ENCODE measurements at regions not wholly inside any gene's neighbourhood (a gene's known extent, or its start where the extent isn't known, plus 50 kb on each side); places are given as distances from the start of the nearest gene placed in this dataset.

DNA sequence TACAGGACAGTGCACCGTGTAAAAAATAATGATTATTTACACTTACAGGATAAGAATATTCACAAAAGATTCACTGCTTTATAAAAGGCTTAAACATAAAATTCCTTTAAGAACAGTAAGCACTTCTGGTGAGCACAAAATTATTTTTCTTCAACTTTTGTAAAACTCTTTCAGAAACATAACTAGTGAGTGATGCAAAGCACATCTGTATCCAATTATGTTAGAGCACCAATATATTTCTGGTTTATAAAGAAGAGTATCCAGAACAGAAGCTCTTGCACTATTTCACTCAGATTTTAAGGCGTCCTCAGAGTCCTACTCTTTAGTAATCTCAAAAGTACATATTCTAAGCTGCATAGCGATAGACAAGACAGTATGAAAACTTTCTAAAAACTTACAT, 276.0 kb downstream of the C4orf33 start:
- no peaks in the 10 kb centered on the region for H3K9me3 ChIP-seq (ENCODE audit: control insufficient read depth in 1 of 2, low read length in 2 of 2)
- no peak overlapping the region for H3K27ac ChIP-seq (ENCODE audit: low read length)
- H3K36me3 ChIP-seq (ENCODE audit: control insufficient read depth in 1 of 2, insufficient read depth in 2 of 2, low read length in 2 of 2), result no peaks in the 10 kb centered on the region
- no peak overlapping the region for H3K4me3 ChIP-seq (ENCODE audit: low read depth in 1 of 2, low read length in 2 of 2)
- peaks cover 0 to 11% of the 10 kb centered on the region in 2 donors for H3K4me1 ChIP-seq (ENCODE audit: control insufficient read depth in 1 of 2, insufficient read depth in 2 of 2, low read length in 2 of 2)
- no peaks in the 10 kb centered on the region for H3K27me3 ChIP-seq (ENCODE audit: low read depth, low read length)

DNA sequence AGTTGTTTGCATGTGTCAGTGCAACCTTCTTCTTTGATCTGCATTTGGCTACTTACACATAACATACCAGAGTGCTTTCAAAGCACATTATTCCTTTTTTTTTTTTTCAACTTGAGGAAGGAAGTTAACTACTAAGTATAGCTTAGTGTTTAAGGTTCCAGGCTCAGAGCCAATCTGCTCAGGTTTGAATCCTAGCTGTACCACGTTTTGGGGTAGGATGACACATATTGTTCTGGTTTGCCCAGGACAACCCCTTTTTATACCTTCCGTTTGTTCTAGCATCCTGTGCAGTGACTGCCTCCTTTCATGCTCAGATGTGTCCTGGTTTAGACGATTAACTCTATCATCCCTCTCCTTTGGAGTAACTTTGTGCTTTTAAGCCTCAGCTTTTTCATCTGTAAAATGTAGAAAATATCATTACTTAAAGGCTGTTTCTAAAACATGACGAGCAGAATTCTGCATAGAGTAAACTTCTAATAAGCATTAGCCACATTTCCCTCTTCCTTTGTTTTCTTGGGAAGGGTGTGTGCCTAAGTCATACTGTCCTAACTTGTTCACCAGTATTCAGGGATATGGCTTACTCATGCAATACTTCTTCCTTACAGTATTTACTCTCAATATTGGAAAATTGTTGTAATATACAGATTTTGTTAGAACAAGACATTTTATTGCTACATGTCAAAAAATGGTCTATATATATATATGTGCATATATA, 281.3 kb downstream of the C4orf33 start:
- Histone ChIP-seq H3K4me1 (ENCODE audit: control insufficient read depth in 1 of 2, insufficient read depth in 2 of 2, low read length in 2 of 2) (no peaks in the 10 kb centered on the region), H3K36me3 (ENCODE audit: control insufficient read depth in 1 of 2, insufficient read depth in 2 of 2, low read length in 2 of 2) (no peaks in the 10 kb centered on the region), H3K27ac (ENCODE audit: low read length) (no peak overlapping the region), H3K4me3 (ENCODE audit: low read depth in 1 of 2, low read length in 2 of 2) (no peak overlapping the region), H3K9me3 (ENCODE audit: control insufficient read depth in 1 of 2, low read length in 2 of 2) (no peaks in the 10 kb centered on the region), H3K27me3 (ENCODE audit: low read depth, low read length) (no peaks in the 10 kb centered on the region)

DNA sequence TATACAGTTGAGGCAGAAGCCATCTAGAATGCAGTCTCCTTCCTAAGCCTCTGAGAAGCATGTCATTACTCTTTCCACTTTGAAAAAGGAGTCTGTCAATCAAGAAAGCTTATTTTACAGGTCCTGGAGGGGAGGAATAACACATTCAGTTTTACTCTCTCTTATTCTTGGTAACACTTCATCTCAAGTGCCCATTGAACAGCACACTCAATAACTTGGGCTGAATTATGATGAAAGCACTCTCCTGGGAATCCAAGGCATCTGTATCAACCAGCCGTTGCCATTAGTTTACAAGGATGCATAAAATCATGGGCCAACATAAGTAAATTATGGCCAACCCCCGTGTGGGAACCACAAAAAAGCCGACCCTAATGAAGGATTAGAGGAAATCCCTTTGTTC, 282.4 kb downstream of the C4orf33 start:
- Histone ChIP-seq H3K27me3 (ENCODE audit: low read depth, low read length) (no peaks in the 10 kb centered on the region), H3K4me3 (ENCODE audit: low read depth in 1 of 2, low read length in 2 of 2) (no peak overlapping the region), H3K4me1 (ENCODE audit: control insufficient read depth in 1 of 2, insufficient read depth in 2 of 2, low read length in 2 of 2) (no peaks in the 10 kb centered on the region), H3K9me3 (ENCODE audit: control insufficient read depth in 1 of 2, low read length in 2 of 2) (no peaks in the 10 kb centered on the region), H3K36me3 (ENCODE audit: control insufficient read depth in 1 of 2, insufficient read depth in 2 of 2, low read length in 2 of 2) (no peaks in the 10 kb centered on the region), H3K27ac (ENCODE audit: low read length) (no peak overlapping the region)

DNA sequence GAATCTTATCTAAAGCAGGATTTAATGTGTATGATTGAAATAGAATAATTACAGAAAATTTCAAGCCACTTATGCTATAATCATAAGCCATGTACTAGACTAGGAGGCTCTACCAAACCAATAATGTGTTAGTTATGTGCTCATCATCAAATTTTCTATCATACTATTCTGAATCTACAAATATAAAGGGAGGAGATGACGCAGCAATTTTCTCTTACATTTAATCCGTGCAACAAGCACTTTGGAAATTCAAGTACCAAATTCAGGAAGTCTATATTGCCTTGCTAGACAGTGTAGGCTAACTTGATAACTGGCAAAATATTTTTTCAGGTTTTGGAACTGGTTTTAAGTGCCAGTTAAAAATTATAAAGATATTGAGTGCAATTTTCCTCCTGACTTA, 283.5 kb downstream of the C4orf33 start:
- Histone ChIP-seq H3K36me3 (ENCODE audit: control insufficient read depth in 1 of 2, insufficient read depth in 2 of 2, low read length in 2 of 2) (no peaks in the 10 kb centered on the region), H3K27me3 (ENCODE audit: low read depth, low read length) (no peaks in the 10 kb centered on the region), H3K4me3 (ENCODE audit: low read depth in 1 of 2, low read length in 2 of 2) (no peak overlapping the region), H3K9me3 (ENCODE audit: control insufficient read depth in 1 of 2, low read length in 2 of 2) (no peaks in the 10 kb centered on the region), H3K27ac (ENCODE audit: low read length) (no peak overlapping the region), H3K4me1 (ENCODE audit: control insufficient read depth in 1 of 2, insufficient read depth in 2 of 2, low read length in 2 of 2) (no peaks in the 10 kb centered on the region)

DNA sequence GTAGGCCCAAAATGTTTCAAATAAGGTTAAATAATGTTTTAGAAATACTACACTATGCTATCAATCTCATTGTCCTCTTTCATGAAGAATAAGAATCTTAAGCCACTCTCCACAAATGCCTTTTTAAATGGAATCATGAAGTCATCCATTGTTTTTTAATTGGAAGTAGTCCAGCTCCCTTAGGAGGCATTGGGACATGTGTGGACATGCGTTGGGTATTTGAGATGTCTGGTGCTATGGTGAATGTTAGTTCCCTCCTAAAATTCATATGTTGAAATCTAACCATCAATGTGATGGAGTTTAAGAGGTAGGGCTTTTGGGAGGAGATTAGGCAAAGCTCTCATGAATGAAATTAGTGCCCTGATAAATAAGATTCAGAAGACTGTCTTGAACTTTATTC, 289.0 kb downstream of the C4orf33 start:
- H3K4me1 ChIP-seq (ENCODE audit: control insufficient read depth in 1 of 2, insufficient read depth in 2 of 2, low read length in 2 of 2), result no peaks in the 10 kb centered on the region
- H3K36me3 ChIP-seq (ENCODE audit: control insufficient read depth in 1 of 2, insufficient read depth in 2 of 2, low read length in 2 of 2), result no peaks in the 10 kb centered on the region
- no peak overlapping the region for H3K4me3 ChIP-seq (ENCODE audit: low read depth in 1 of 2, low read length in 2 of 2)
- H3K27me3 ChIP-seq (ENCODE audit: low read depth, low read length), result no peaks in the 10 kb centered on the region
- no peak overlapping the region for H3K27ac ChIP-seq (ENCODE audit: low read length)
- no peaks in the 10 kb centered on the region for H3K9me3 ChIP-seq (ENCODE audit: control insufficient read depth in 1 of 2, low read length in 2 of 2)

DNA sequence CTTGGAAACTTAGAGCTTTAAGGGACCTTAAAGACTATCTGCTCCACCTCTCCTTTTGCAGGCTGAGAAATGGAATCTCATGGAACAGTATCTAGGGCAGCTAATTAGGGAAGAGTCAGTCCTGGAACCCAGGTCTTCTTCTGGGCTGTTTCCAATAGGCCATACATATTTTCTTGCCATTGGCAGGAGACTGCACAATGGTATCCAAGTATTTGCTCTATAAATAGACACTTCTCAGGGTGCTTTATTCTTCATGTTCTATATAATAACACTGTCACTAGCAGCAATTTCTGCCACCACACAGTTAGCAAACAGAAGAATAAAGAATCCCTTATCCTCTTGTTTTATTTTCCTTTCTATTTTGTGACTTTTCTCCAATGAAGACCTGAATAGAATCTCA, 291.7 kb downstream of the C4orf33 start:
- H3K27ac ChIP-seq (ENCODE audit: low read length), result no peak overlapping the region
- no peaks in the 10 kb centered on the region for H3K27me3 ChIP-seq (ENCODE audit: low read depth, low read length)

DNA sequence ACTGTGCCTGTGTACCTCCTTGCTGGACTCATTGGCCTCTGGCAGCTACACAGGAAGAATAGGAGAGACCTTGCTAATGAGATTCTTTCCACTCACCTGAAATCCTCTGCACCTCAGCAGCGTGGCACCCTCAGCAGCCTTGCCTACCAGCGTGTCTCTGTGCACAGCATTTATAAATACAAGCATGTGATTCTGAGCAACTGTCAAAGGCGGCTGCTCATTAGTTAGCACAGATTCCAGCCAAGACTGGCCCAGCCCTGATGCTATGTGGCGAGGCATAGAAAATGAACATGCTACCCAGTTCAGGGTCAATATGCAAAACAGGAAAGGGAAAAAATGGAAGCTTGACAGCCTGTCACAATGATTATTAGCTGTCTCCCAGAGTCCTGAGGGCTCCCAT, 298.0 kb downstream of the C4orf33 start:
- H3K27ac ChIP-seq (ENCODE audit: low read length), result no peak overlapping the region
- no peak overlapping the region for H3K4me3 ChIP-seq (ENCODE audit: low read depth in 1 of 2, low read length in 2 of 2)
- no peaks in the 10 kb centered on the region for H3K9me3 ChIP-seq (ENCODE audit: control insufficient read depth in 1 of 2, low read length in 2 of 2)

More for the DNA sequence above, 291.7 kb downstream of the C4orf33 start:
- no peaks in the 10 kb centered on the region for H3K9me3 ChIP-seq (ENCODE audit: control insufficient read depth in 1 of 2, low read length in 2 of 2)
- H3K4me1 ChIP-seq (ENCODE audit: control insufficient read depth in 1 of 2, insufficient read depth in 2 of 2, low read length in 2 of 2), result no peaks in the 10 kb centered on the region
- no peak overlapping the region for H3K4me3 ChIP-seq (ENCODE audit: low read depth in 1 of 2, low read length in 2 of 2)
- no peaks in the 10 kb centered on the region for H3K36me3 ChIP-seq (ENCODE audit: control insufficient read depth in 1 of 2, insufficient read depth in 2 of 2, low read length in 2 of 2)

DNA sequence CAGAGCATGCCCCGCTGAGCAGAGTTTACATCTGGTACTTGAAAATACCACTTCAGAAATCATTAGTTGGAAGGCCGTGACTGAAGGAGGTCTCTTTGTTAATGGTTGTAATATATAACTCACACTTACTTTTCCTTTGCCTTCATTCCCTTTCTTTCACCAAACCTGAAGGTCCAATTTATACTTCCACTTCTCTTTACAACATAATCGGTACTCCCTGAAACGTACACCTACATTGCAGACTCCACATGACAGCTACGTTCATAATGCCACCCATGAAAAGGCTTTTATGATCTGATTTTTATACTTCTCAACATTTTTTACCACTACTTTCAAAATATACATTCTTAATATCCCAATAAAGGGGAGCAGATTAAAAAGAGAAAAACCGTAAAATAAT, 298.7 kb downstream of the C4orf33 start:
- Histone ChIP-seq H3K4me3 (ENCODE audit: low read depth in 1 of 2, low read length in 2 of 2) (no peak overlapping the region), H3K27ac (ENCODE audit: low read length) (no peak overlapping the region), H3K4me1 (ENCODE audit: control insufficient read depth in 1 of 2, insufficient read depth in 2 of 2, low read length in 2 of 2) (no peaks in the 10 kb centered on the region), H3K36me3 (ENCODE audit: control insufficient read depth in 1 of 2, insufficient read depth in 2 of 2, low read length in 2 of 2) (no peaks in the 10 kb centered on the region), H3K9me3 (ENCODE audit: control insufficient read depth in 1 of 2, low read length in 2 of 2) (no peaks in the 10 kb centered on the region), H3K27me3 (ENCODE audit: low read depth, low read length) (no peaks in the 10 kb centered on the region)

More for the DNA sequence above, 298.0 kb downstream of the C4orf33 start:
- Histone ChIP-seq H3K27me3 (ENCODE audit: low read depth, low read length) (no peaks in the 10 kb centered on the region), H3K4me1 (ENCODE audit: control insufficient read depth in 1 of 2, insufficient read depth in 2 of 2, low read length in 2 of 2) (no peaks in the 10 kb centered on the region), H3K36me3 (ENCODE audit: control insufficient read depth in 1 of 2, insufficient read depth in 2 of 2, low read length in 2 of 2) (no peaks in the 10 kb centered on the region)

DNA sequence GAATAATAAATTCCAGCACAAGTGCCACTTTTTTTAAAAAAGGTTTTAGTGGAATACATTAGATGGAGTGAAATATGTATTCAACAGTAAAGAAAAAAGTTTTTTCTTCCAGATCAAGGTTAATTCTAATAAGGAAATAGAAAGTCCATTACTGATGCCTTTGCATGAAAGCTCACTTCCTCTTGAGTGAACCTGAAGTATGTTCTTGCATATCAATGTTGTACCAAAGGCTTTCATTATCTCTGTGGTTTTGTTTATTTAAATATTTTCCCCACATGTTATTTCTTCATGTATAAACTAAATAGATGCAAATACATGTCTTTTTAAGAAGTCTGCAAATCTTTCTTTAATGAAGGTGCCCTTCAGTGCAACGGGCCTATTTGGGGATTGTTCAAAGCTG, 307.9 kb downstream of the C4orf33 start:
- no peak overlapping the region for H3K27ac ChIP-seq (ENCODE audit: low read length)
- no peaks in the 10 kb centered on the region for H3K36me3 ChIP-seq (ENCODE audit: control insufficient read depth in 1 of 2, insufficient read depth in 2 of 2, low read length in 2 of 2)
- H3K27me3 ChIP-seq (ENCODE audit: low read depth, low read length), result no peaks in the 10 kb centered on the region
- no peak overlapping the region for H3K4me3 ChIP-seq (ENCODE audit: low read depth in 1 of 2, low read length in 2 of 2)
- no peaks in the 10 kb centered on the region for H3K4me1 ChIP-seq (ENCODE audit: control insufficient read depth in 1 of 2, insufficient read depth in 2 of 2, low read length in 2 of 2)
- H3K9me3 ChIP-seq (ENCODE audit: control insufficient read depth in 1 of 2, low read length in 2 of 2), result no peaks in the 10 kb centered on the region

DNA sequence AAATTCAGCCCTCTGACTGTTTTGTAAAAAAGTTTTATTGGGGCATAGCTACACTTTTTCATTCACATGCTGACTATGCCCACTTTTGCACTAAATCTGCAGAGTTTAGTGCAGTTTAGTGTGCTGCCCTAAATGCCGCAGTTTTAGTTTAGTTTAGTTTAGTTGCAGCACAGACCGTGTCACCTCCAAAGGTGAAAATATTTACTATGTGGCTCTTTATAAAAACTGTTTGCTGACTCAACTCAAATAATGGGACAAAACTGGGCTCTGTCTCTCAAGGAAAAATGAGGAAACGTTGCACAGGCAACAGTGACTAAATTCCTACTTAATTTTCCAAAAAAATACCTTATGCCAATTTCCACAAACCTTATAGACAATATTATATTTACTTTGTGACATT, 314.2 kb downstream of the C4orf33 start:
- Histone ChIP-seq H3K27me3 (ENCODE audit: low read depth, low read length) (no peaks in the 10 kb centered on the region), H3K36me3 (ENCODE audit: control insufficient read depth in 1 of 2, insufficient read depth in 2 of 2, low read length in 2 of 2) (no peaks in the 10 kb centered on the region), H3K4me3 (ENCODE audit: low read depth in 1 of 2, low read length in 2 of 2) (no peak overlapping the region), H3K27ac (ENCODE audit: low read length) (no peak overlapping the region), H3K9me3 (ENCODE audit: control insufficient read depth in 1 of 2, low read length in 2 of 2) (no peaks in the 10 kb centered on the region), H3K4me1 (ENCODE audit: control insufficient read depth in 1 of 2, insufficient read depth in 2 of 2, low read length in 2 of 2) (no peaks in the 10 kb centered on the region)

DNA sequence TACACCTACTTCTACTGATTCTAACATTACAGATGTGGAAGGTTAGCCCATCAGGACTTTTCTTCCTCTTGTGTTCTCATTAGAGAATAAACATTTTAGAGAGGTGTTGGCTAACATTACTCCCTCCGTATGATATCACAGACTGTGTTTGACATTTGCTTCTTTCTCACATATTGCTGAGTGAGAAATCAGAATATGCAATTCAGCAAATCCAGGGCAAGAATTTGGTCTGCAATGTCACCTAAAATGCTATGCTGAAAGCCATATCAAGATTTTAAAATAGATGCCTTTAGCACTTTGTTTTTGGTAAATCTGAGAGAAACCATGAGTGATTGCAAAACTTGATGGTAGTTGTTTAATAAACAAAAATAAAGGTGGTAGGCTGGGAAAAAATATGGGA, 319.1 kb downstream of the C4orf33 start:
- Histone ChIP-seq H3K4me3 (ENCODE audit: low read depth in 1 of 2, low read length in 2 of 2) (no peak overlapping the region), H3K27me3 (ENCODE audit: low read depth, low read length) (no peaks in the 10 kb centered on the region), H3K27ac (ENCODE audit: low read length) (no peak overlapping the region), H3K36me3 (ENCODE audit: control insufficient read depth in 1 of 2, insufficient read depth in 2 of 2, low read length in 2 of 2) (no peaks in the 10 kb centered on the region), H3K9me3 (ENCODE audit: control insufficient read depth in 1 of 2, low read length in 2 of 2) (peaks cover 0 to 7% of the 10 kb centered on the region in 2 donors), H3K4me1 (ENCODE audit: control insufficient read depth in 1 of 2, insufficient read depth in 2 of 2, low read length in 2 of 2) (no peaks in the 10 kb centered on the region)

DNA sequence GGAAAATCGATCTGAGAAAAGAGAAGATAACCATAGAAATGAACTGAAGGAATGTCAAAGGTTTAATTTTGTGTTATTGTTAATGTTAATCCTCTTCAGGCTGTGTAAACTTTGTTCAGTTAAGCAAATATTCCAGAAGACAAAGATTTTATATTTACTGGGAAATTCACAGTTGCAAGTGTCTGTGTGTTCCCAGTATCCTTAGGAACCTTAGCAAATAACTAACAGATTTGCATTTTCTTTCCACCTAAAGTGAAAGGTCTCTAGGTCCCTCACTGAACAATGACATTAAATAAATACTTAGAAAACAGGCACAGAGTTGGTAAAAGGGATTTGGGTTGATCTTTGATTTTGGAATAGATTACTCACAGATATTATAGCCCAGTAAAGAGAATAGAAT, 324.7 kb downstream of the C4orf33 start:
- Histone ChIP-seq H3K36me3 (ENCODE audit: control insufficient read depth in 1 of 2, insufficient read depth in 2 of 2, low read length in 2 of 2) (no peaks in the 10 kb centered on the region), H3K4me1 (ENCODE audit: control insufficient read depth in 1 of 2, insufficient read depth in 2 of 2, low read length in 2 of 2) (no peaks in the 10 kb centered on the region), H3K27me3 (ENCODE audit: low read depth, low read length) (no peaks in the 10 kb centered on the region), H3K27ac (ENCODE audit: low read length) (no peak overlapping the region), H3K4me3 (ENCODE audit: low read depth in 1 of 2, low read length in 2 of 2) (no peak overlapping the region), H3K9me3 (ENCODE audit: control insufficient read depth in 1 of 2, low read length in 2 of 2) (peaks cover 0 to 7% of the 10 kb centered on the region in 2 donors)
